ENCODE measurements at regions not wholly inside any gene's neighbourhood (a gene's known extent, or its start where the extent isn't known, plus 50 kb on each side); places are given as distances from the start of the nearest gene placed in this dataset.
A peak's percentile ranks its signal among the peaks of the same experiment; 100 is the strongest.
"Not testable (repeated sequence)": the region's sequence is repeated elsewhere in the genome, so short reads cannot be mapped to it uniquely, and the experiment has no call there.

- peaks cover 46% of the 10 kb centered on the region for H3K4me1 Mint-ChIP-seq
- ATAC-seq (peak; percentile 66), DNase-seq (peak; percentile 39 to 54)
- H3K4me3 Mint-ChIP-seq, result peak overlapping the region; percentile 61 to 92
- no peaks in the 10 kb centered on the region for H3K27me3 Mint-ChIP-seq
- peak overlapping the region in 1 of 2 donors; percentile 87 for H3K27ac Mint-ChIP-seq
- peaks cover 4 to 13% of the 10 kb centered on the region in 2 donors for H3K9me3 Mint-ChIP-seq
These were observed 244.2 kb upstream of the OR4E1 start for GRCh38 chr14:21917699-21918436.

- no peak for ATAC-seq
- DNase-seq, result no peak
- Mint-ChIP-seq H3K9me3 (no peaks in the 10 kb centered on the region), H3K27me3 (no peaks in the 10 kb centered on the region), H3K4me1 (peaks cover 57% of the 10 kb centered on the region), H3K27ac (peak overlapping the region in 1 of 2 donors; percentile 61), H3K4me3 (peak overlapping the region; percentile 16 to 35)
These were observed 242.2 kb upstream of the OR4E1 start for GRCh38 chr14:21915826-21916225.

- DNase-seq (peak; percentile 80), ATAC-seq (peak; percentile 93)
- Mint-ChIP-seq H3K4me1 (peaks cover 52% of the 10 kb centered on the region), H3K4me3 (peak overlapping the region; percentile 83 to 89), H3K9me3 (no peaks in the 10 kb centered on the region), H3K27me3 (no peaks in the 10 kb centered on the region), H3K27ac (peak overlapping the region in 1 of 2 donors; percentile 81)
These were observed 240.1 kb upstream of the OR4E1 start for GRCh38 chr14:21913759-21914158.

GRCh38 chr14:21912367-21912766 is 238.7 kb upstream of the OR4E1 start:
- ATAC-seq (no peak), DNase-seq (no peak)
- no peaks in the 10 kb centered on the region for H3K9me3 Mint-ChIP-seq
- peak overlapping the region; percentile 41 to 54 for H3K4me3 Mint-ChIP-seq
- H3K27me3 Mint-ChIP-seq, result no peaks in the 10 kb centered on the region
- H3K4me1 Mint-ChIP-seq, result peaks cover 42% of the 10 kb centered on the region
- H3K27ac Mint-ChIP-seq, result peak overlapping the region in 1 of 2 donors; percentile 93

- Mint-ChIP-seq H3K4me3 (peak overlapping the region in 1 of 2 donors; percentile 32), H3K4me1 (peaks cover 37% of the 10 kb centered on the region)
These were observed 238.3 kb upstream of the OR4E1 start for GRCh38 chr14:21911877-21912276.

GRCh38 chr14:21910260-21910659 is 236.6 kb upstream of the OR4E1 start:
- peaks cover 24% of the 10 kb centered on the region for H3K4me1 Mint-ChIP-seq
- H3K27me3 Mint-ChIP-seq, result no peaks in the 10 kb centered on the region
- ATAC-seq, result no peak
- no peaks in the 10 kb centered on the region for H3K9me3 Mint-ChIP-seq
- no peak overlapping the region for H3K4me3 Mint-ChIP-seq
- no peak overlapping the region for H3K27ac Mint-ChIP-seq
- DNase-seq, result no peak

More at GRCh38 chr14:21911877-21912276, 238.3 kb upstream of the OR4E1 start:
- H3K27me3 Mint-ChIP-seq, result no peaks in the 10 kb centered on the region
- H3K27ac Mint-ChIP-seq, result peak overlapping the region in 1 of 2 donors; percentile 12
- no peaks in the 10 kb centered on the region for H3K9me3 Mint-ChIP-seq
- DNase-seq (no peak), ATAC-seq (no peak)

GRCh38 chr14:21902561-21903181 is 229.1 kb upstream of the OR4E1 start:
- Mint-ChIP-seq H3K27ac (peak overlapping the region in 1 of 2 donors; percentile 57), H3K4me3 (peak overlapping the region; percentile 64 to 65), H3K4me1 (peaks cover 15% of the 10 kb centered on the region), H3K9me3 (peaks cover 0 to 6% of the 10 kb centered on the region in 2 donors), H3K27me3 (no peaks in the 10 kb centered on the region)
- DNase-seq (peak in 1 of 2 donors; percentile 19), ATAC-seq (peak; percentile 78)

- not testable (repeated sequence) for H3K9me3 Mint-ChIP-seq, H3K27me3 Mint-ChIP-seq
- ATAC-seq (peak; percentile 83), DNase-seq (peak in 1 of 2 donors; percentile 19)
- H3K4me3 Mint-ChIP-seq, result peak overlapping the region; percentile 77 to 82
- peaks cover 11% of the 10 kb centered on the region for H3K4me1 Mint-ChIP-seq
- peak overlapping the region; percentile 86 to 97 for H3K27ac Mint-ChIP-seq
These were observed 221.2 kb upstream of the OR4E1 start for GRCh38 chr14:21894898-21895194.

GRCh38 chr14:21894003-21894897 is 220.6 kb upstream of the OR4E1 start:
- Mint-ChIP-seq H3K27me3 (no peaks in the 10 kb centered on the region), H3K27ac (peak overlapping the region; percentile 86 to 97), H3K4me1 (peaks cover 11% of the 10 kb centered on the region), H3K4me3 (peak overlapping the region; percentile 77 to 82), H3K9me3 (no peaks in the 10 kb centered on the region)
- ATAC-seq, result peak; percentile 93
- DNase-seq, result peak; percentile 43 to 56

GRCh38 chr14:21891921-21892320 is 218.3 kb upstream of the OR4E1 start:
- ATAC-seq (no peak), DNase-seq (no peak)
- Mint-ChIP-seq H3K27me3 (no peaks in the 10 kb centered on the region), H3K27ac (no peak overlapping the region), H3K9me3 (no peaks in the 10 kb centered on the region), H3K4me1 (peaks cover 22% of the 10 kb centered on the region), H3K4me3 (no peak overlapping the region)

- Mint-ChIP-seq H3K27me3 (no peaks in the 10 kb centered on the region), H3K9me3 (no peaks in the 10 kb centered on the region), H3K27ac (no peak overlapping the region), H3K4me1 (peaks cover 11% of the 10 kb centered on the region), H3K4me3 (no peak overlapping the region)
- DNase-seq (no peak), ATAC-seq (no peak)
These were observed 211.4 kb upstream of the OR4E1 start for GRCh38 chr14:21884995-21885394.

GRCh38 chr14:21882226-21882625 is 208.6 kb upstream of the OR4E1 start:
- peaks cover under 1% of the 10 kb centered on the region for H3K4me1 Mint-ChIP-seq
- H3K9me3 Mint-ChIP-seq, result no peaks in the 10 kb centered on the region
- no peak overlapping the region for H3K27ac Mint-ChIP-seq
- H3K4me3 Mint-ChIP-seq, result no peak overlapping the region
- ATAC-seq, result no peak
- no peaks in the 10 kb centered on the region for H3K27me3 Mint-ChIP-seq
- no peak for DNase-seq

- Mint-ChIP-seq H3K27ac (no peak overlapping the region), H3K9me3 (no peaks in the 10 kb centered on the region), H3K27me3 (no peaks in the 10 kb centered on the region), H3K4me1 (no peaks in the 10 kb centered on the region), H3K4me3 (no peak overlapping the region)
- ATAC-seq (no peak), DNase-seq (no peak)
These were observed 207.3 kb upstream of the OR4E1 start for GRCh38 chr14:21880918-21881317.

GRCh38 chr14:21875791-21876190 is 202.2 kb upstream of the OR4E1 start:
- no peak overlapping the region for H3K27ac Mint-ChIP-seq
- ATAC-seq (no peak), DNase-seq (no peak)
- no peaks in the 10 kb centered on the region for H3K9me3 Mint-ChIP-seq
- no peaks in the 10 kb centered on the region for H3K27me3 Mint-ChIP-seq
- H3K4me3 Mint-ChIP-seq, result no peak overlapping the region
- H3K4me1 Mint-ChIP-seq, result peaks cover 18% of the 10 kb centered on the region

GRCh38 chr14:21874946-21875345 is 201.3 kb upstream of the OR4E1 start:
- DNase-seq, result no peak
- Mint-ChIP-seq H3K27ac (no peak overlapping the region), H3K27me3 (no peaks in the 10 kb centered on the region), H3K4me3 (peak overlapping the region in 1 of 2 donors; percentile 56), H3K4me1 (peaks cover 18% of the 10 kb centered on the region), H3K9me3 (no peaks in the 10 kb centered on the region)
- peak; percentile 76 for ATAC-seq

Data from stimulated activated naive CD8-positive, alpha-beta T cell treated with anti-CD3 and anti-CD28 coated beads, Interleukin-15, amount 100 ng/mL, for 72 hours (primary cell).